BE2C (cell line): ENCODE measurements at regions not wholly inside any gene's neighbourhood (a gene's known extent, or its start where the extent isn't known, plus 50 kb on each side); places are given as distances from the start of the nearest gene placed in this dataset.

Experiments
- DNase-seq: peaks from one replicate; pipeline ENCODE4 v3.0.0-alpha.2; 2020
- H3K27me3 ChIP-seq: fragments of 250-450 bp; sonication (Bioruptor Pico); 2 replicates; pipeline ENCODE4 v1.5.1; 2020; ENCODE audit warnings: mild to moderate bottlenecking
- H3K36me3 ChIP-seq: fragments of 250-450 bp; sonication (Bioruptor Pico); 2 replicates; pipeline ENCODE4 v1.5.1; 2020; ENCODE audit warnings: mild to moderate bottlenecking
- H3K4me1 ChIP-seq: fragments of 250-450 bp; sonication (Bioruptor Pico); 2 replicates; pipeline ENCODE4 v1.5.1; 2020
- H3K4me3 ChIP-seq: 2 replicates; pipeline ENCODE4 v1.5.1; 2011; ENCODE audit warnings: low read depth, low read length
- H3K9me3 ChIP-seq: fragments of 250-450 bp; sonication (Bioruptor Pico); 2 replicates; pipeline ENCODE4 v1.5.1; 2020
- CTCF ChIP-seq: IDR thresholded peaks from 2 replicates; pipeline ENCODE4 v1.5.1; 2012; ENCODE audit warnings: mild to moderate bottlenecking, low read depth, low read length

- TF ChIP-seq CTCF, result no peak
- Histone ChIP-seq H3K9me3 (no peaks in the 10 kb centered on the region), H3K4me3 (no peak overlapping the region), H3K36me3 (no peaks in the 10 kb centered on the region), H3K27me3 (no peaks in the 10 kb centered on the region), H3K4me1 (no peaks in the 10 kb centered on the region)
- no peak for DNase-seq
Measured at GRCh38 chr9:81508476-81508875, 180.9 kb downstream of the TLE1 start.

- H3K9me3 ChIP-seq, result no peaks in the 10 kb centered on the region
- no peak overlapping the region for H3K4me3 ChIP-seq
- H3K36me3 ChIP-seq, result no peaks in the 10 kb centered on the region
- no peaks in the 10 kb centered on the region for H3K27me3 ChIP-seq
- TF ChIP-seq CTCF, result no peak
- H3K4me1 ChIP-seq, result no peaks in the 10 kb centered on the region
- no peak for DNase-seq
Measured at GRCh38 chr9:81506941-81507864, 182.1 kb downstream of the TLE1 start.

- TF ChIP-seq CTCF, result no peak
- Histone ChIP-seq H3K4me1 (no peaks in the 10 kb centered on the region), H3K27me3 (no peaks in the 10 kb centered on the region), H3K4me3 (no peak overlapping the region), H3K9me3 (no peaks in the 10 kb centered on the region), H3K36me3 (no peaks in the 10 kb centered on the region)
- no peak for DNase-seq
Measured at GRCh38 chr9:81499594-81499993, 189.8 kb downstream of the TLE1 start.

- no peaks in the 10 kb centered on the region for H3K36me3 ChIP-seq
- no peak for DNase-seq
- no peak overlapping the region for H3K4me3 ChIP-seq
- no peaks in the 10 kb centered on the region for H3K9me3 ChIP-seq
- TF ChIP-seq CTCF, result no peak
- H3K4me1 ChIP-seq, result no peaks in the 10 kb centered on the region
- no peaks in the 10 kb centered on the region for H3K27me3 ChIP-seq
Measured at GRCh38 chr9:81499021-81499454, 190.3 kb downstream of the TLE1 start.

- H3K4me3 ChIP-seq, result no peak overlapping the region
- H3K27me3 ChIP-seq, result no peaks in the 10 kb centered on the region
- no peaks in the 10 kb centered on the region for H3K36me3 ChIP-seq
- H3K4me1 ChIP-seq, result no peaks in the 10 kb centered on the region
- H3K9me3 ChIP-seq, result no peaks in the 10 kb centered on the region
- no peak for TF ChIP-seq CTCF
- DNase-seq, result no peak
Measured at GRCh38 chr9:81498576-81498975, 190.8 kb downstream of the TLE1 start.

- no peaks in the 10 kb centered on the region for H3K9me3 ChIP-seq
- H3K4me1 ChIP-seq, result no peaks in the 10 kb centered on the region
- no peaks in the 10 kb centered on the region for H3K27me3 ChIP-seq
- H3K36me3 ChIP-seq, result no peaks in the 10 kb centered on the region
- no peak for TF ChIP-seq CTCF
- DNase-seq, result no peak
- no peak overlapping the region for H3K4me3 ChIP-seq
Measured at GRCh38 chr9:81497091-81497490, 192.3 kb downstream of the TLE1 start.
